Stimulated activated naive CD8-positive, alpha-beta T cell treated with anti-CD3 and anti-CD28 coated beads, Interleukin-15, Interleukin-2, amounts not matched to agents 100 U/mL and 50 U/mL, for 24 hours (primary cell): ENCODE measurements at regions not wholly inside any gene's neighbourhood (a gene's known extent, or its start where the extent isn't known, plus 50 kb on each side); places are given as distances from the start of the nearest gene placed in this dataset.
"Not testable (repeated sequence)": the region's sequence is repeated elsewhere in the genome, so short reads cannot be mapped to it uniquely, and the experiment has no call there.

ENCODE experiments used
- ATAC-seq: fragments of 150-1000 bp; cut with Tn5 transposase; one replicate; pipeline ENCODE4 v1.10.0; 2021
- DNase-seq: peaks from one replicate; pipeline ENCODE4 v3.0.0; 2021

DNA sequence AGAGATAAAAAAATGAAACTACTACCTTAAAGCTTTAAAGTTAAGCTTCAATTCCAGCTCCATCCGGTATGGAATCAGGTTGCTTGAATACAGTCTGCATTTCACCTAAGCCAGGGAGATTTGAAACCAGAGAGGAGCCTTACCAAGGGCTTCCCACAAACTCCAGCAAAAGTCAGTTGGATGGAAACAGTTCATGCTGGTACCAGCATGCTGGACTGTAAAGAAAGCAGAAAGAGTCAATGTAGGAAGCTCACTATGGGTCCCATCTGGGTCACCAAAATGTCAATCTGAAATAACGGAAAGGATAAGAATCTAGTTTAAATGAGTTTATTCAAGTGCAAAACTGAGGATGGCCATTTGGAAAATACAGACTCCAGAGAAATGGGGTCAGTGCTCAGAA is 65.3 kb downstream of the CDO1 start:
- ATAC-seq (no peak), DNase-seq (no peak)

DNA sequence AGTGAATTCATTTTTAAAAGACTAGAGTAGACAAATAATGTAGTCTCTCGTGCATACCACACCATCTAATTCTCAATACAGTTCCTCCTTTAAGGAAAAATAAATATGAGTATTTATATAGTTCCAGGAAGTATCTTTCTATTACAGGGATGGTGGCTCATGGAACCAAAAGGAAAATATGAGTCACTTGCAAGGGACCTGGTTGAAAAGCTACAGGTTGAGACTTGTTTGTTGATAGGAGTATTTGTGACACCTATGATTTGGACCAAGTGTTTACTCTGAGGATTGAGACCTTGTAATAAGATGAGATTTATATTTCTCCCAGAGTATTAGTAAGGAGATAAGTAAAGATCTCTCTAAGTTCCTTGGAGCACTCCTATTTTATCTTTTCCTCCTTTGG is 67.4 kb downstream of the CDO1 start:
- DNase-seq: no peak
- no peak for ATAC-seq

DNA sequence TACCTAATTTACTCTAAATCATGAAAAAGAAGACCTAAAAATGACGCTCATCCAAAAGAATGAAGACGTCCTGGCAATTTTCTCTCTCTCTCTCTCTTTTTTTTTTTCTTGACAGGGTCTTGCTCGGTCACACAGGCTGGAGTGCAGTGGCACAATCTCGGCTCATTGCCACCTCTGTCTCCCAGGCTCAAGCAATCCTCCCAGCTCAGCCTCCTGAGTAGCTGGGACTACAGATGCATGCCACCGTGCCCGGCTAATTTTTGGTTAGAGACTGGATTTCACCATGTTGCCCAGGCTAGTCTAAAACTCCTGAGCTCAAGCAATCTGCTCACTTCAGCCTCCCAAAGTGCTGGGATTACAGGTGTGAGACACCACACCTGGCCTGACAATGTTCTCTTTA is 77.2 kb downstream of the CDO1 start:
- not testable (repeated sequence) for DNase-seq, ATAC-seq

DNA sequence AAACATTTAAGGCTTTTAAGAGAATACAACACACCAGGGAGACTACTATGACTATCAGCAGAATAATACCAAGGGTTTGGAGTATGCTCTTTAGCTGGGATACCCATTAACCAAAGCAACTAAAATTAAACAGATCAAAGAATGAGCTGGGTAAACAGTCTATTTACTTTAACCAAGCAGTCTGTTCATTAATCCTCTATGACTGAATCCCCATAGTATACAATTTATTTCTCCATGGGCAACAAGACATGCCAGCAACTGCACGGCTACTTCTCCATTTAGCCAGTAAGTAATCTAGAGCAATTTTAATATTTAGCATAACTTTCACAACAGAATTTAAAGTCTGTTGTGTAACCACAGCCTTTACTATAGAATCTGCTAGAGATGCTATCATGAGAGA is 77.6 kb downstream of the CDO1 start:
- ATAC-seq (no peak), DNase-seq (no peak)

DNA sequence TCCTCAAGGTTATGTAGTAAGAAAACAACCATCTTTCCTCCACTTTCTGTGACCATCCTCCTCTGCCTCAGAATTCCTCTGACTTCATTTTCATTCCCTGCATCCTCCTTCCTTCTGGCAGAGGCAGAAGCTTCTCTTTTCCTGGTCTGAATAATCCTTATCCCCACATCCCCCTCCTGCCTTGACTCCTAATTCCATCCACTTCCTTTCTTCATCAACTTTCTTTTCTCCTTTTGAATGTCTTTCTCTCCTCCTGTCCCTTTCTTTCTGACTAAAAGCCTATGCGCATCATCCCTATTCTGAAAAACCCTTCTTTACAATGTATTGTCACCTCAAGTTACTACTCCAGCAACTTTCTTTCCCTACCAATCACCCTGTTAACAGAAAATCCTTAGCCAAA is 79.0 kb downstream of the CDO1 start:
- ATAC-seq (no peak), DNase-seq (no peak)

DNA sequence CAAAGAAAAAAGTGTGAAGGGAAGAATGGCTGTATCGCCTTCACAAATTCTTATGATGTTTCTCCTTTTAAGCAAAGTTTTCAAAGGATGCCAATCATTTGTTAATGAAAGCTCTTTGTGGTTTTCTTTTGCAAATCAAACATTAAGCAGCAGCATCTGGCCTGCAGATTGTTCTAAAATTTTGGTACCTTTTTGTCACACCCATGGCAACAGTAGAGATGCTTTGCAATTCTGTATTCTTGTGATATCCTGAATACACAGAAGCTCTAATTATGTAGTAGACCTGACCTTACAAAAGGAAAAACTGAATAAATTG is 79.8 kb downstream of the CDO1 start:
- DNase-seq (no peak), ATAC-seq (no peak)

DNA sequence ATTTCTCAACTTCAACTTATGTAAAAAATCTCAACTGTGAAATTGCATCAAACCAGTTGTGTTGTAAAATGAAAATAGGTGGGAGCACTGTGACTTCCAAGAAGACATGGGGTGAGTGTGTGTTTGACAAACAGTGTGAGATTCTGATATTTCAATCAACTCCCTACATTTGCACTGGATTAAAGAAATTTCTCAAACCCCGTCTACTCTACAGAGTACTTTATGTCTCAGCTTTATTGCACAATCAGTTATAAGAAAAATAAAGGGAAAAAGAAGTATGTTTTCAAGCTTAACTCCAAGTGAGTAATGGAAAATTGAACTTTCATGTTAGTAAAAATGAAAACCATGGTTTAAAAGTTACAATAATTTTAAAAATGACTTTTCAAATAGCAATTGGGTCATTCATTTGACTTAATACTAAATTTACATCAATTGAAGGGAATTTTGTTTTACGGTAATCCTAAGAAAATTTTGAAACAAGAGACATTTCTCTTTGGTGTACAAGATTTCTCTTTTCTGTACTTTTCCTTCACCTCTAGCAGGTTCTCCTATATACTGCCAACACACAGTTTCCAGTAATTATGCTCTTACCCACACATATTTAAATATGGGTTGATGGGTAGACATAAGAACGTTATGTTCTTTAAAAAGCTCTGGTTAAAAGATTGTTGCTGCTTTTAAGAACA is 80.3 kb downstream of the CDO1 start:
- peak; percentile 67 for ATAC-seq
- DNase-seq: no peak

DNA sequence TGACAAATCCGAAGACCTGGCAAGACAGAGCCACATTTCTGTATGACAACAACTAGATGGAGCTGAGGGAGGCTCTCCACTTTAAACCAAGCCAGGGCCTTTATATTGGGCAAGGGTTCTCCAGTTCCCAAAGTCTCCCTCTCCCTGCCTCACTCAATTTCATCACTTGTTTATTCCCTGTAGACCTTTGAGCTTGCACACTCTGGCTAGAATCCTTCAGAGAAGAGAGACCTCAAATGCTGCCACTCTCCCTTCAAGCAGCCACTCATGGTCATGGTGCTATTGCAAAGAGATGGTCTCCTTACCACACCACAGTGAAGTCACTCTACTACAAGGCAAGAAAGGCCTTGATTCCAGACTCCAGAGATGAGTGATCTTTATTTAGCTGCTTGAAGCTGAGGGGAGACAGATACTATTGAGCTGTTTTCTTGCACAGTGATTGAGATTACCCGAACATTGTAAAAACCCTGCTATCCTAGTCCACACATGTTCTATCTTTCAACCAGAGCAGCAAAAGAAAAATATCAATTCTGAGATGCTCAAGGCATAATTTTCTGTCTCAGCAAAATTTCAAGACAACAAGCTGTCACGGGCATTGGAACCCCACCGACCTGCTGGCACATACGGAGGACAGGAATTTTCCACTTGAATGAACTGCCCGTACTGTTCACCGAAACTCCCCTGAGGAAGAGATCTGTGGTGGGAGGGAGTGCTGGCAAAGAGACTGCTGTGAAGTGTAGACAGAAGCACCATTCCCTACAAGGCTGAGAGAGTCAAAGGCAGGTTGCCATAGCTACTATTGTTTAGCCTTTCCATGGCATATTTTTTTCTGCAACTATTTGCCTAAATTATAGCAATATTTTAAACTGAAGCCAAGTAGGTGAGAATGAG is 81.1 kb downstream of the CDO1 start:
- DNase-seq: no peak
- ATAC-seq: peak; percentile 37

DNA sequence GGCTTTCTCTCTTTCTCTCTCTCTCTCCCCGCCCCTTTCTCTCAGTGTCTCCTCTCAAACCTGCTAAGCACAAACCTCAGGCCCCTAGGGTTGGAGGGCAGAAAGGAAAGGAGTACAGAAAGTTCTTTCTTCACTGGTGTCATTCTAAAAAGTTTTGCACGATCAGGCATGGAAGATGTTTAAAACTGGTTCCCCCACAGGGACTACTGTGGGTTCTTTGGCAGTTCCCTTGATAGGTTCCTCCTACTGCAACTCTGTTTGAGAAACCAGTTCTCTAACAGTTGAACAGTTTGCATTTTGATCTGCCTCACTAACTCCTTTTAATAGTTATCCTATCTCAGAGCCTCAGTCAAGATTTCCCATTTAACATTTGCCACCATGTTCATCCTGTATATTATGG is 82.9 kb downstream of the CDO1 start:
- no peak for DNase-seq
- no peak for ATAC-seq

DNA sequence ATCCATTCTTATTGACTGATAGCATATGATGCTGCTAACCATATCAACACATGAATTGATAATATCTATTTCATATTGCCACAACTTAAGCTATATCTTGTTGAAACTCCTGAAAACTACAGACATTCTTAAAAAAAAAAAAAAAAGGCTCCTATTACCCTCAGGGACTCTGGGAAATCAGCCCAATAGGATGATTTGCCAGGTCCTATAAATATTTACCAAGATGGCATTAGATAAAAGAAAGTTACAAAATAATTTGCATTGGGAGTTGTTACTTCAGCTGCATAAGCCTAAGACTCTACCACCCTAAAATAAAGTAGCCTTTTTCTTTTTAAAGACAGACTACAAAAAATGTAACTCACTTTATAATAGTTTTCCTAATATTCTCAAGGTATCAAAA is 84.4 kb downstream of the CDO1 start:
- DNase-seq (no peak), ATAC-seq (no peak)

DNA sequence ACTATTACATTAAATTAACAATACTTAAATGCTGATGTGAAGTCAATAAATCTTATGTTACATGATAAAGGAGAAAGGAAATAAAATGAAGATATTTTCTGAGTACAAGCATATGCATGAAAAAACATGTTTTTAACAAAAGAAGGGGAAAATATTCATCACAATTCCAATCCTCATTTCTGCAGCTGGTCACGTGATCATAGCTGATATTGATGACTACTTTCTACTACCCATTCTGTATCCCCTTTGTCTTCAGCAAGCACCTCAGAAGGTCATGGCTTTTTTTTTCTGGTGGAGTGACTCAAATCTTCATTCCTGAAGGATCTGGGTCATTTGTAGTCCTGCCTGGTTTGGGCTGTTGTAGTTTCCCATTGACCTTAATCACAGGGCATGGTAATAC is 90.9 kb downstream of the CDO1 start:
- ATAC-seq (no peak), DNase-seq (no peak)

DNA sequence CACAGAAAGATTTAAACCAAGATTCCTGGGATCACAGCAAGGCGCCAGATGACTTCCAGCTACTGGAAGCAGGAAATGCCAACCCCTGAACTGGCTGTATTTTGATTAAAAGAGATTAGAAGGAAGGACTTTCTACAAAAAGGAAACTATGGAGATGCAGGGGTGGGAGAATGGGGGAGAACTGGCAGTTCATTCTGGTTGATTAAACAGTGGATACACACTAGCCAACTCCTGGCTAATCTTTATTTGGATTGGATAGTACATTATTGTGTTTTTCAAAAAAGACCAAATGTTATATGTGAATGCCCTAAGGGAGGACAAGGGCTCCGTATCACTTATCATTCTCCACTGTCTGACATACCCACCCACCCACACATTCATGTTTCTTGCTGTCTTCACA is 93.2 kb downstream of the CDO1 start:
- DNase-seq (no peak), ATAC-seq (no peak)

DNA sequence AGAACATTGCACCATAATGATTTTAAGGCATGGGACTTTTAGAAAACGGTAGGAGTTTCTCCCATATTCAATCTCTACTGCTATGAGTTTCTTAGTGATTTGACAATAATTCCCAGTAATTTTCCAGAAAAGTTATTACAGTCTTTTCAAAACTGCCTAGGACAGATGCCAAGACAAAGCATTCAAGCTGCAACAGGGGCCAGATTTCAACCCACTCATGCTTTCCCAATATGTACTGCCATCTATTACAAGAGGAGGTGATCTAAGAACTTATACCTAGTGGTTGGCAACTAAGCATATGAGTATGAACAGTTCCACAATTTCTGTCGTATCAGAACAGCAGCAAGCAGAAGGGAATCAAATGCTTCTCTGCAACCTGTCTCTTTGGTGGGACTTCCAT is 95.1 kb upstream of the TMED7 start:
- DNase-seq: no peak
- ATAC-seq: no peak

DNA sequence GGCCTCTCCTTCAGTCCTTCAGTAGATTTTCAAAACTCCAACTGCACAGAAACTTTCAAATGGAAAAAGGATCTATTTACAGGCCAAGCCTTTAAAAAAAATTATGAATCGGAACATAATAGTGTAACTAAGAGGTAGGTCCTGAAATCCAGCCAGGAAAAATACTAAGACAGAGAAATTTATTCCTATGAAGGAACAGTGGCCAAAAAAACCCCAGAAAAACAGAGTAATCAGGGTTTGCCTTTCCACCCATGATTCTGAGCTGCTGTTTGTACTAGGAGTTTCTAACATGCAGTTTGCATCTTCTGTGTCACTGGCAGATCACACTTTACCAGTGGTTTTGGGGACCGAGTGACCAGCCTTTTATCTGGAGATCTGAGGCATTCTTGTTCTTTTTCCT is 93.1 kb upstream of the TMED7 start:
- DNase-seq (no peak), ATAC-seq (no peak)

DNA sequence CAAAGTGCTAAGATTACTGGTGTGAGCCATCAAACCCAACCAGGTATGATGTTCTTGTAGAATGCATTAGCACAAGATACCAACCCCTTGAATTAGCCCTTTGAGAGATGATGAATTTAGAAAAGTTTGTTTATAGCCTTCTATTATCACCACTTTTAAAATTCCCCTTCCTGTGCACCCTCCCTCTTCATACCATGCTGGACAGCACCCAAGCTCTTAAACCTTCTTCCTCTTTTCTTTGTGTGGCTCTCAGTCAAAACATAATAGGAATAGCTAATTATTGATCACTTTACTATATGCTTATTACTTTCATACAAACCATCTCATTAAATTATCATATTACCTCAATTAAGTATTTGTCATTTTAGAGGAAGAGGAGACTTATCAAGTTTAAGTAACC is 87.6 kb upstream of the TMED7 start:
- no peak for ATAC-seq
- no peak for DNase-seq

DNA sequence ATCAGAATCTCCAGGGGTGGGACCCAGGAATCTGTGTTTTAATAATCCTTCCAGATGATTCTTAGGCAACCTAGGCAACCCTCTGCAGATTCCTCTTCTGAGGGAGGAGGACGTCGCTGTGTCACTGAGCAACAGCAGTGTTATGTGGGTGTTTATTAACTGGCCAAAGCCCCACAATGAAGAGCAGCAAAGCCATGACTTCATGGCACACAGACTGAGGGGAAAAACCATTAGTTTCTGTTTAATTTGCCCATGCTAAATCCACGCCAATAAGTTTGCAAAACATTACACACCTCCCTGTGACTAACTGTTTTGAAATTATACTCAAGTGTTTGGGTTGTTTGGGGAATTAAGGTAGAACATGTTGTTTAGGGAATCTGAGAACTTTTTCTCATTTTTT is 83.7 kb upstream of the TMED7 start:
- no peak for ATAC-seq

DNA sequence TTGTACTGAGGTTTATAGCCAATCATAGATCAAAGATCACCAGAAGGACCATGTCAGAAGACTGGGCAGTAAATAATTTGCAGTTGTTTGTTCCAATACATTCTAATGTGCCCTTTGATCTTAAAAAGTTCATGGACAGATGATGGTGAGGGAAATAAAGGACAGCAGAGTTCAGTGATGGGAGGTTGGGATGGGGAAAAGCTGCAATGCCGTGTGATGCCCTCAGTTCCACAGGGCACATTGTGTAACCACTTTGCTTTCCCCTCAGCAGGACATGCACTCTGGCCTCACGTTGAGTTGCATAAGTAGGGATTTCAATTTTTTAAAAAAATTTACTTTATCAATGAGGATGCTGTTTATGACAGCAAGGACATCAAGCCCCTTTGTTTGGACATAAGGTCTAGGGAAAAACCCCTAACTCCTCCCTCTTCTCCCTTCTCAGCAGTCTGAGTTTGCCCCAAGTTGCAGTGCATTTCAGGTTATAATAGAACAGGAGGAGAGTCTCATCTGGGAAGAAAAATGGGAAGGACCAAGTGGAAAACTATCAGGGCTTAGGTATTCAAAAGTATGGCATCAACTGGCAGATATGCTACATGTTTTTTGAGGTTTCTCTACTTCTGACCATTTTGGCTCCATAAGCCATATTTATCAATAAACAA is 83.1 kb upstream of the TMED7 start:
- DNase-seq: no peak
- no peak for ATAC-seq

More for the DNA sequence above, 83.7 kb upstream of the TMED7 start:
- no peak for DNase-seq

DNA sequence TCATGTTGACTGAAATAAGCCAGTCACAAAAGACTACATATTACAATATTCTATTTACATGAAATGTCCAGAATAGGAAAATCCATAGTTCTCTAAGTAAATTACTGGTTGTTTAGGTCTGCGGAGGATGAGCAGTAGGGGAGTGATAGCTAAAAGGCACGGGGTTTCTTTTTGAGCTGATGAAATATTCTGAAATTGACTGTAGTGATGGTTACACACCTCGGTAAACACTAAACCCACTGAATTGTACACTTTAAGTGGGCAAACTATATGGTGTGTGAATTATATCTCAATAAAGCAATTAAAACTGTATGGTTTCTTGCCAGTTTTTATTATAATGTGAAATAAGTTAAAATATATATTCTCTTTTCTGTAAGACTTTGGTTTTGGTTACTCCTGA is 77.7 kb upstream of the TMED7 start:
- DNase-seq (no peak), ATAC-seq (no peak)

DNA sequence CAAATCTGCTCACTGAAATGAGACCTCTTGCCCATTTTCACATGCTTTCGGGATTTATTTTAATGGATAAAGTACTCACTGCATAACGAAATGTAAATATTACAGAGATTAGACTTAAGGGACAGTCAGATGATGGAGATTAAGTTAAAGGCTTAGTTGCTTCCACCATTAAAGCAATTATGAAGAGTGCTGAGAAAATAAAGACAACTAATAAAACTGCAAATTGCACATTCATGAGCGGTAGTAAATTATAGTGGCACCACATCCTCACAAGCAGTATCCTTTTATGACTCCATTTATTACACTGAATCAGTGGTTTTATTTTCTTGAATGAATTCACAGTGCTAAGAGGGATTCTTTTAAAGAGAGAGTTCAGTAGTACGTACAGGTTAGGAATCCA is 76.2 kb upstream of the TMED7 start:
- ATAC-seq (no peak), DNase-seq (no peak)

DNA sequence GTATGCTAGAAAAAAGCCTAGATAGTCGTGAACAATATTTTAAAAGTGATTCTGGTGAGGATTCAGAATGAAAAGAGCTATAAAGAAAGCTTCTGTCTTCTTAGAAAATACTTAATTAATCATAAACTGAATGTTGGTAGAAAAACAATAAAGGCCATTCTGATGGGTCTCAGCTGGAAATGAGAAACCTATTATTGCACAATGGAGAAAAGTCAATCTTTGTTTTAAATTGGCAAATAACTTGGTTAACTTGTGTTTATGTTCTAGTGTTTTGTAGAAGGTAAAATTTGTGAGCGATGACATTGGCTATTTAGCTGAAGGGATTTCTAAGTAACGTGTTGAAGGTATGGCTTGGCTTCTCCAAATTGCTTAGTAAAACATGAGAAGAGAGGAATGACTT is 74.1 kb upstream of the TMED7 start:
- DNase-seq: no peak
- ATAC-seq: no peak

DNA sequence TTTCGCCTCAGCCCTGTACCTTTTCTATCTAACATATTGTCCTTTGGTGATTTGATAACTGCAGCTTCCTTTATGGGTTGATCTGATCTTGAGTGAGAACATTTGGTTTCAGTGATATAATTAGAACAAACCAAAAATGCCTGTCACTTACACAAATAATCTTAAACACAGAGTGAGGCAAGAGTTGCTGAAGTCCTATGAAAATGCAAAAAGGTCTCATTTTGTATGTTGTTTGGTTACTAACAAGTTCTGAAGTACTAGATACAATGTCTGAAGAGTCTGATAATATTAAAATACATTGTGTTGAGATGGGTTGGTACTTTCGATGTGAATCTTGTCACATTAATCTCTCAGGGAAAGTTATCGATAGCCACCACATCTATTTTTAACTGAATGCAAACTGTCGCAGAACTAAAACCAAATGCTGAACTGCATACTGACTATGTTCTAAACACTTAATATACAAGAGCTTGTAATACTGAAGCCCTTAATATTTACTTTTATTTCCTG is 70.4 kb upstream of the TMED7 start:
- DNase-seq (no peak), ATAC-seq (no peak)

DNA sequence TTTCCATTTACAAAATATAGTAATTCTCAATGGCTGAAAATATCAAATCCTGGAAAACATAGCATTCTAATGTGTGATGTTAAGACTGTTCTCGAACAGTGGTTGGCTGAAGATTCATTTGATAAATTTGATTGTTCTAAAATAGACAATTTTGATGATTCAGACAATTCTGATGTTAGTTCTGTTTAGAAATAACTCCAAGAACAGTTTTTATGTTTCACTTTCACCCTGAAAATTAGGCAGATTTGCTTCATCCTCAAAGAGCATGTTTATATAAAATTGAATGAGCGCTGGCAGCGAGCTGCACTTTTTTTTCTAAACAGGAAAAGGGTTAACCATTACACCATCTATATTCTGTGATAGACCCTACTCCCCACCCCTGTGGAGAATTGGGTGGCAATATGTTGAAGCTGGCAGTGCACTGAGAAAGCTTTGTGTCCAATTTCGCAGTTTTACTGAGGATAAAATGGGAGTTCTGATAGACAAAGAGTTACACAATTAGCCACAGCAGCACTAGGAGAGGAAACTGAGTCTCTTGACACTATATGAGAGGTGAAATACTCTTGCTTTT is 69.6 kb upstream of the TMED7 start:
- DNase-seq: no peak
- ATAC-seq: no peak

DNA sequence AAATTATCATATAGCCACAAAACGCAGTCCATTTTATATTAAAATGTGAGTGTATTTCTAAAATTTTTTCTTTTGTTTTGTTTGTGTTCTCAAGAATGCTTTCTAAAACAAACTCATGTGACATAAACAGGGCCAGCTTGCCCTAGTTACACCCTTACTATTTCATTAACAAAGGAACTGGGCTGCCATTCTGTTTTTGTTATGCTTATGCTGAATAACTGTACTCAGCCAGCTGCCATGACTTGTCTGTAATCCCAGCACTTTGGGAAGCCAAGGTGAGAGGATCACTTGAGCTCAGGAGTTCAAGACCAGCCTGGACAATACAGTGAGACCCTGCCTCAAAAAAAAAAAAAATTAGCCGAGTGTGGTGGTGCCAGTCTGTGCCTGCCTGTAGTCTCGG is 66.0 kb upstream of the TMED7 start:
- not testable (repeated sequence) for DNase-seq, ATAC-seq
